ENCODE measurements at regions not wholly inside any gene's neighbourhood (a gene's known extent, or its start where the extent isn't known, plus 50 kb on each side); places are given as distances from the start of the nearest gene placed in this dataset.
"Not testable (repeated sequence)": the region's sequence is repeated elsewhere in the genome, so short reads cannot be mapped to it uniquely, and the experiment has no call there.

DNA sequence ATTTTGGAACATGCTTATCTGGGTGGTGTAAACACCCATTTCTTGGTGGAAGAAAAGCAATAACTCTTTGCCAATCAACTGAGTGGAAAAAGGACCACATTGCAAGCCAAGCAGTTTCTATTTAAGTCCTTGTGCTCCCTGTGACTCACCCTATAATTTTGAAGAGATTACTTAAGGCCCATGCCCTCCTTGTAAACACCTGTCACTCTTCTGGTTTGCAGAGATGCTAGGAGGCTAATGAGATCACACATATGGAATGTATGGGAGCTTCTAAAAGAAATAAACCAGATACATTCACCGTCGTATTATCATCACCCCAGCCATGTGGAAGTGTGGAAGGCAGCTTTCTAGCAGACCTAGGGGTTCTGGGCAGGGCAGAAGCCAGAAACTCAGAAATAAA, 337.1 kb downstream of the GADD45G start:
- Mint-ChIP-seq H3K4me1 (peaks cover 12% of the 10 kb centered on the region), H3K27ac (peak overlapping the region; percentile 0), H3K4me3 (no peak overlapping the region), H3K36me3 (ENCODE audit: low read depth) (no peaks in the 10 kb centered on the region), H3K9me3 (no peaks in the 10 kb centered on the region), H3K27me3 (peaks cover 28% of the 10 kb centered on the region)
- intact Hi-C loops (cut with micrococcal nuclease) = loop anchor here (2.0 kb wide), 1 partner anchor 17 kb away; no protein-coding TSS in a partner anchor
- no peak for DNase-seq

DNA sequence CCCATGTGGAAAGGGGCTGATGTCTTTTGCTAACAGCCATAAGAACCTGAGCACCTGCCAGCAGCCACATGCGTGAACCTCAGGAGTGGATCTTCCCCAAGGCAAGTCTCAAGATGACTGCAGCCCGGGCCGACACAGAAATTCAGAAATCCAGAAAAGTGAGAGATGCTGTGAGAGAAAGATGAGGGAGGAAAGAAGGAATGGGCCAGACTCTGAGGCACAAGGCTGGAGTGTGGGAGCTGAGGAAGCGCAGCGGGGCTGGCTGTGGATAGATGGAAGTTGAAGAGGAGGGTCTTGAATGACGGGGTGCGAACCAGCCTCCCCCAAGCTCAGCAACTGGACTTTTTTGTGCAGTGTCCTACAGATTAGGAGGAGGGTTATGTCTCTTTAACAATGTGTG, 337.8 kb downstream of the GADD45G start:
- Mint-ChIP-seq H3K4me1 (peaks cover 12% of the 10 kb centered on the region), H3K4me3 (no peak overlapping the region), H3K27me3 (peaks cover 24% of the 10 kb centered on the region), H3K36me3 (ENCODE audit: low read depth) (no peaks in the 10 kb centered on the region), H3K27ac (no peak overlapping the region), H3K9me3 (no peaks in the 10 kb centered on the region)
- DNase-seq = no peak
- intact Hi-C loops (cut with micrococcal nuclease) = no loop called here

DNA sequence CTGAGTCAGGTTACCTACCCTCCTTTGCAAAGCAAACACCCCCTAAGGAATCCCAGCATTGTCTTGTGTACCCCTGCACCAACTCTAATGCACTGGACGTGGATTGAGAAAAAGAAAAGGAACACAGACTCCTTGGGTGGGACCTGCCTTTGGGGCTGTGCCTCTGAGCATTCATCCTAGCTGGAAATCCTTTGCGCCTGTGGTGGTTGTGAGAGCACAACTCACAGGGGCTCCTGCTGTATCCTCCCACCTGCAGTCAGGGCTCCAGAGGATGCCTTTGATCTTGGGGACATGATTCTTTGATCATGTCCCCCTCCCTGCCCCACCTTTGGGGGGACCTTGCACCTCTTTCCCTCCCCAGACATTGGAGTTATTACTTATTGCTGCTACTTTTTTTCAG, 338.5 kb downstream of the GADD45G start:
- peaks cover 24% of the 10 kb centered on the region for H3K27me3 Mint-ChIP-seq
- peaks cover 12% of the 10 kb centered on the region for H3K4me1 Mint-ChIP-seq
- intact Hi-C loops (cut with micrococcal nuclease) = no loop called here
- peaks cover 4% of the 10 kb centered on the region for H3K9me3 Mint-ChIP-seq
- H3K4me3 Mint-ChIP-seq = no peak overlapping the region
- H3K27ac Mint-ChIP-seq = no peak overlapping the region
- no peak for DNase-seq
- peaks cover 1% of the 10 kb centered on the region for H3K36me3 Mint-ChIP-seq (ENCODE audit: low read depth)

DNA sequence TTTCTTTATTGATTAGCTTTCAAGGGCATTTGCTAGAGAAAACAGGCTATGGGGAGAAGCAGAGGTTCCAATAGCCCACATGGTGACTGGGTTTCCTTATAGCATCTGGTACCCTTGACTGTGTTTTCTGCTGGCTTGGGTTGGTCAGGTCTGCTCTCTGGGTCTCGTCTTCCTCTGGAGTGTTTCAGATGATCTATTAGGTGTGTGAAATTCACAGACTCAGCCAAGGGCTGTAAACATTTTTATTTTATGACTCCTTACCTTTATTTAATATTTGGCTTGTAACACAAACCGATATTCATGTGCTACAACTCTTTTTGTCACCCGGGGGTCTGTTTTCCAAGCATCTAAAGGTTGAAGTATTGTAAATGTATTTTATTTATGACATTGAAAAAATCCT, 338.9 kb downstream of the GADD45G start:
- H3K4me3 Mint-ChIP-seq = no peak overlapping the region
- H3K27ac Mint-ChIP-seq = no peak overlapping the region
- intact Hi-C loops (cut with micrococcal nuclease) = no loop called here
- peaks cover 23% of the 10 kb centered on the region for H3K27me3 Mint-ChIP-seq
- H3K9me3 Mint-ChIP-seq = peaks cover 4% of the 10 kb centered on the region
- no peak for DNase-seq
- H3K36me3 Mint-ChIP-seq (ENCODE audit: low read depth) = peaks cover 1% of the 10 kb centered on the region
- peaks cover 12% of the 10 kb centered on the region for H3K4me1 Mint-ChIP-seq

DNA sequence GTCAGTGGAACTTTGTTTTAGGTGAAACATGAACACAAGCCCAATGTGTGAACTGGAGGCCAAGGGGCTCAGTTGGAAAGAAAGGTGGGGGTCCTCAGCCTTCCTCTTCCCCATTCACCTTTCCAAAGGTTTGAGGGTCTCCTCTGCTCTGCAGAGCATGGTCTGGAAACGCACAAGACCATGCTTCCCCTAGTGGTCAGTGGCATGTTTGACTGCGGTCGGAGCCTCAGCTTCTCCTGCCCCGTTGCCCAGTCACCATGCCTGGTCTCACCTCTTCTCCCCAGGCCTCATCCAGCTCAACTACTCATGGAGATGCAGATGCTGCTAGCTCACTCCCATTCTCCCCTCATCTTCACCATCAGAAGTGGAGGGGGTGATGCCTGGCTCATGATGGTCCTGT, 340.3 kb downstream of the GADD45G start:
- Mint-ChIP-seq H3K4me3 (no peak overlapping the region), H3K27ac (no peak overlapping the region), H3K27me3 (peaks cover 11% of the 10 kb centered on the region), H3K36me3 (ENCODE audit: low read depth) (peaks cover 1% of the 10 kb centered on the region), H3K9me3 (peaks cover 7% of the 10 kb centered on the region), H3K4me1 (peaks cover 9% of the 10 kb centered on the region)
- no peak for DNase-seq
- intact Hi-C loops (cut with micrococcal nuclease) = no loop called here

DNA sequence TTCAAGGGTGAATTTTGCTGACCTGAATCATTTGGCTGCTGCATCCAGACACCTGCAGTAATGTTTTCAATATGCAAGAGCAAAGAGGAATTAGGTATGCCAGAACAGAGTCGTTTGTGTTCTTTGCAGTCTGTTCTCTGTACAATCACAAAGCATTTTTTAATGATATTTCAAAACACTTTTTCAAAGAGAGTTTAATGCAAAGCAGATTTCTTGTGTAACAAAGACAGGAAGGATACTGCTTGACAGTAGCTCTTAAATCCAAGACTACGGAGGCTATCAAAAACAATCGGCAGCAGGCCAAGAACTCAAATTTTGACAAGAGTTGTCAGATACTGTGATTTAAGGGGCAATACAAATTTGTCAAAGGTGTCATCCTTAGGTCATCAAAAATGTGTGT, 341.9 kb downstream of the GADD45G start:
- DNase-seq = no peak
- intact Hi-C loops (cut with micrococcal nuclease) = no loop called here
- H3K27ac Mint-ChIP-seq = no peak overlapping the region
- H3K4me3 Mint-ChIP-seq = no peak overlapping the region
- H3K36me3 Mint-ChIP-seq (ENCODE audit: low read depth) = peaks cover 1% of the 10 kb centered on the region
- peaks cover 13% of the 10 kb centered on the region for H3K27me3 Mint-ChIP-seq
- peaks cover 7% of the 10 kb centered on the region for H3K9me3 Mint-ChIP-seq
- H3K4me1 Mint-ChIP-seq = peaks cover 9% of the 10 kb centered on the region

DNA sequence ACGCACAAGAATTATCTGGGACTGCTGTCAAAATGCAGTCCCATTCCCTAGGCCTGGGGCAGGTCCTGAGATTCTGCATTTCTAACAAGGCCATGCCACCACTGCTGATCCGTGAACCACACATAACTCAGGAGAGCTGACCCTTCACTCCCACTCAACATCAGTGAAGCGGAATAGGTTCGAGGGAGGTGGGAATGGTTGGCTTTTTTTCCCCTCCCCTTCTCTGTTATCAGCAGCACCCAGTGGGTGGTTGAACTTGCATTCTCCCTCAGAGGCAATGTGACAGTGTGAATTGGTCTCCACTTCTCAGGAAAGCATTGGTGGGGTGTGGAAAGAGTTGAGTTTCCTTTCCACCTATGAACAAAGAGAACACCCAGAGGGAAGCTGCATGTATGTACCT, 344.3 kb downstream of the GADD45G start:
- H3K36me3 Mint-ChIP-seq (ENCODE audit: low read depth) = peaks cover 1% of the 10 kb centered on the region
- H3K27ac Mint-ChIP-seq = no peak overlapping the region
- peaks cover 15% of the 10 kb centered on the region for H3K4me1 Mint-ChIP-seq
- H3K4me3 Mint-ChIP-seq = no peak overlapping the region
- peaks cover 10% of the 10 kb centered on the region for H3K27me3 Mint-ChIP-seq
- intact Hi-C loops (cut with micrococcal nuclease) = no loop called here
- DNase-seq = no peak
- peaks cover 7% of the 10 kb centered on the region for H3K9me3 Mint-ChIP-seq

DNA sequence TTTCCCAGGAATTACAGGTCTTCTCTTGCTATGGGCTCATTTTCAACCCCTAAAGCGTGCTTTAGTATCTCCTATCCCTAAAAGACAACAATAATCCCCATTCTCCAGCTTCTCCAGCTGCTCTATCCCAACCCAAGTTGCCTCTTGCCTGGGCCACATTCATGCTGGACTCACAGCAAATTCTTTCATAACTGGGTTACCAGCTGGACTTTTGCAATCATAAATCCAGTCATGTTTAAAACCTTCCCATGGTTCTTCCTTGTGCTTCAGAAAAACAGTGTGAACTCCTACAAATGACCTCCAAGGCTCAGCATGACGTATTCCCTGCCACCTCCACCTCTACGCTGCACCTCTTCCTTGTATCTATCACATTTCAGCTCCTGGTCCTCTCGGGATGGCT, 346.9 kb downstream of the GADD45G start:
- Mint-ChIP-seq H3K27me3 (peaks cover 2% of the 10 kb centered on the region), H3K4me3 (no peak overlapping the region), H3K4me1 (peaks cover 15% of the 10 kb centered on the region), H3K36me3 (ENCODE audit: low read depth) (peaks cover 1% of the 10 kb centered on the region), H3K27ac (no peak overlapping the region), H3K9me3 (peaks cover 7% of the 10 kb centered on the region)
- intact Hi-C loops (cut with micrococcal nuclease) = no loop called here
- no peak for DNase-seq

DNA sequence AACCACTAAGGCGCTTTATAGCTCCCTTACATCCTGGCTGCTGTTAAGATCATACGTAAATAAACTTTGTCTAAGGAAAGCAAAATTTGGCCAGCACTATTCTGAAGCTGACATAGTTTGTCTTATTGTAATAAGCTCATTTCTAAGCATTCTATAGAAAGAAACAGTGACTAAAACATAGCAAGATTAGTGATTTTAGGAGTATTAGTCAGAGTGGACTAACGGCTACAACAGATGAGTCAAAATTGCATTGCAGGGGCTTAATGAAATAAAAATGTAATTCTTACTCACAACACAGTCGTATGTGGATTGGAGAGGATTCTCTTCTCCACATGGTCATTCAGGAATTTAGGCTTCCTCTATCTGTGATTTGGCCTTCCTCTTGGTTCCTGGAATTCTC, 347.6 kb downstream of the GADD45G start:
- no peak overlapping the region for H3K4me3 Mint-ChIP-seq
- H3K4me1 Mint-ChIP-seq = peaks cover 15% of the 10 kb centered on the region
- peak overlapping the region; percentile 30 for H3K27ac Mint-ChIP-seq

DNA sequence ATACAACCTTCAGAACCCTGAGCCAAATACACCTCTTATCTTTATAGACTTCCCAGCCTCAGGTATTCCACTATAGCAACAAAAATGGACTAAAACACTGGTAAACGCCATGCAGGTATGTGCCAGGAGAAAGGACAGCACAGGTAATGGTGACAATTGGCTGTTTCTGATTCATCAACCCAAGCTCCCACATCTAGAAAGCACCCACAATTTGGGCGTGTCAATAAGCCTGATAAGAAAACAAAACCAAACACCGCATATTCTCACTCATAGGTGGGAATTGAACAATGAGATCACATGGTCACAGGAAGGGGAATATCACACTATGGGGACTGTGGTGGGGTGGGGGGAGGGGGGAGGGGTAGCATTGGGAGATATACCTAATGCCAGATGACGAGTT, 348.5 kb downstream of the GADD45G start:
- H3K9me3 Mint-ChIP-seq; DNase-seq; H3K27me3 Mint-ChIP-seq; H3K36me3 Mint-ChIP-seq (ENCODE audit: low read depth); intact Hi-C loops (cut with micrococcal nuclease); H3K4me3 Mint-ChIP-seq: not testable (repeated sequence)
- peaks cover 15% of the 10 kb centered on the region for H3K4me1 Mint-ChIP-seq
- peak overlapping the region; percentile 17 for H3K27ac Mint-ChIP-seq

More for the DNA sequence above, 347.6 kb downstream of the GADD45G start:
- no peak for DNase-seq
- peaks cover 1% of the 10 kb centered on the region for H3K36me3 Mint-ChIP-seq (ENCODE audit: low read depth)
- intact Hi-C loops (cut with micrococcal nuclease) = no loop called here
- peaks cover 7% of the 10 kb centered on the region for H3K9me3 Mint-ChIP-seq
- peaks cover 2% of the 10 kb centered on the region for H3K27me3 Mint-ChIP-seq

DNA sequence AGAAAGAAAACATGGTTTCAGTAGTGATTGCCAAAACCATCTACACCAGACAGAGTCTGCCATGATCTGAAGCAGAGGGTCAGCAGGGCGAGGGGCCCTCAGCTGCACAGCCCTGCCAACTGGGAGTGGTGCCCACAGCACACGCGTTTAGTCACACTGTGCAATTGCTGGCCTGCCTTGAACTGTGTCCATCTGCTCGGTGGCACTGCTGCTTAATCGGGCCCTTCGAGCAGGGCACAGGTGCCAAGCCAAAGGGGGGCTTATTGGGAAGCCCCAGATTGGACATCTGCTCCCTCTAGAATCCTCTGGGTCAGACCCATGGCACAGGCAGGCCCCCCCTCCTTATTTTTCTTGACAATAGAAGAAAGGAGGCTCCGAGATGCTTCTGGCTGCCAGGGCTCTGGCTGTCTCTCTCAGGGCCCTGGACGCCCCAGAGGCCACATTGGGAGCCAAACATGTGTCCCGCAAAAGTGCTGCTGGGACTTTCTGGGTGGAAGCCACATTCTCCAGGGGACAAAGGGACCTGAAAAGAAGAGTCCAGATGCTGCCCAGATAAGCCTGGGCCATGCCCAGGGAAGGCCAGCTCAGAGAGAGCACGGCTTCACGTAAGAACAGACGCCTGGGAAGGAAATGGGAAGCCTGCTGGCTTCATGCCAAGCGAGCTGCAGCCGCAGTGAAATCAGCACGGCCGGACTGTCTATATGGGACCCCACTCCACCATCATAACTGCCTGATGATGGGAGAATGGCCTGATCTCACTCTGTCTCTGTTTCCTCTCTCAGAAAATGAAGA, 349.2 kb downstream of the GADD45G start:
- Mint-ChIP-seq H3K27ac (no peak overlapping the region), H3K4me3 (no peak overlapping the region), H3K4me1 (peaks cover 15% of the 10 kb centered on the region), H3K36me3 (ENCODE audit: low read depth) (no peaks in the 10 kb centered on the region), H3K27me3 (peaks cover 2% of the 10 kb centered on the region), H3K9me3 (peaks cover 3% of the 10 kb centered on the region)
- no peak for DNase-seq
- intact Hi-C loops (cut with micrococcal nuclease) = no loop called here

DNA sequence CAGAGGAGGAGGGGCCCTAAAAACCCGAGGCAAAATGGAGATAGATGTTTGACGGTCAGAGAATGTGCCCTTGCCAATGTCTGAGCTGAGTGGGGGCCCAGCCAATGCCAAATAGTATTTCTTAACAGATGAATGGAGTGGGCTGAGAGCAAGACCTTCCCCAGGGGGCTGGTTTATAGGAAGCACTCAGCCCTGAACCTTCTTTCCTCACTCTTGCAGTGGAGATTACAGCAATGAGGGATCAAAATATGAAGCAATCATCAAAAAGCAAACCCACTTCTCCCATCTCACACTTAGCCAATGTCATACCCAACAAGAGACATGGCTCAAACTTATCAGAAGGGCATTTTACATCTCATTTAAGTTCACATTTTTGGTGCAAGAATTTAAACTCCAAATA, 350.3 kb downstream of the GADD45G start:
- Mint-ChIP-seq H3K4me3 (no peak overlapping the region), H3K4me1 (peaks cover 15% of the 10 kb centered on the region), H3K27me3 (peaks cover 2% of the 10 kb centered on the region), H3K9me3 (no peaks in the 10 kb centered on the region), H3K27ac (no peak overlapping the region), H3K36me3 (ENCODE audit: low read depth) (no peaks in the 10 kb centered on the region)
- intact Hi-C loops (cut with micrococcal nuclease) = no loop called here
- no peak for DNase-seq

DNA sequence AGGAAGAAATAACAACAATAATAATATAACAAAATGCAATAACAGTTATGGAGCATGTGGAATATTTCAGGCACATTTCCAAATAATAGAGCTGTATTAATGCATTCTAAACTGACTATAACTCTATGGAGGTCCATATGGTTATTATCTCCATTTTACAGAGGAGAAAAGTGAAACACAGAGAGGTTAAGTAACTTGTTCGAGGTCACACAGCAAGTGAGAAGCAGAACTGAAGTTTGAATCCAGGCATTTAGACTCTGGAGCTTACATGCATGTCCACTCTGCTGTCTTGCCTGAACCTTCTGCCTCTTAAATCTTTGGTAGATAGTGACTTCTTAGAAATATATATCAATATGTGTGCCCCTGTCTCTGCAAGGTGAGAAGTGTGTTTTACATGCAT, 350.8 kb downstream of the GADD45G start:
- Mint-ChIP-seq H3K9me3 (no peaks in the 10 kb centered on the region), H3K4me1 (peaks cover 15% of the 10 kb centered on the region), H3K27me3 (peaks cover 2% of the 10 kb centered on the region), H3K4me3 (no peak overlapping the region), H3K36me3 (ENCODE audit: low read depth) (no peaks in the 10 kb centered on the region), H3K27ac (no peak overlapping the region)
- DNase-seq = no peak
- intact Hi-C loops (cut with micrococcal nuclease) = no loop called here

DNA sequence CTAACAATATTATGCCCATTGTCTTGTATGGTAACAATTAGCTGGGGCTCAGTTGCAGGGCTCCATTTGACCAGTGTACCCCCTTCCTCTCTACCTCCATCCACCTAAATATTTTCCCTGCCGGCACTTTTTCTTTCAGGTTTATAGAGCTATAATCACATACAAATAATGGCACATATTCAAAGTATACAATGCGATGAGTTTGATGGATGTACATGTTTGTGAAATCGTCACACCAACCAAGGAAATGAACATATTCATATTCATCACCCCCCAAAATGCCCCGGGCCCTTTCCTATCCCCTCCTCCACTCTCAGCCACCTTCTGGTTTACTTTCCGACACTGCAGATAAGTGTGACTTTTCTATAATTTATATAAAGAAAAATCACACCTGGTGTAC, 351.5 kb downstream of the GADD45G start:
- intact Hi-C loops (cut with micrococcal nuclease) = no loop called here
- H3K4me3 Mint-ChIP-seq = no peak overlapping the region
- H3K27ac Mint-ChIP-seq = no peak overlapping the region
- H3K27me3 Mint-ChIP-seq = peaks cover 1% of the 10 kb centered on the region
- H3K36me3 Mint-ChIP-seq (ENCODE audit: low read depth) = no peaks in the 10 kb centered on the region
- no peaks in the 10 kb centered on the region for H3K9me3 Mint-ChIP-seq
- no peak for DNase-seq
- peaks cover 18% of the 10 kb centered on the region for H3K4me1 Mint-ChIP-seq

DNA sequence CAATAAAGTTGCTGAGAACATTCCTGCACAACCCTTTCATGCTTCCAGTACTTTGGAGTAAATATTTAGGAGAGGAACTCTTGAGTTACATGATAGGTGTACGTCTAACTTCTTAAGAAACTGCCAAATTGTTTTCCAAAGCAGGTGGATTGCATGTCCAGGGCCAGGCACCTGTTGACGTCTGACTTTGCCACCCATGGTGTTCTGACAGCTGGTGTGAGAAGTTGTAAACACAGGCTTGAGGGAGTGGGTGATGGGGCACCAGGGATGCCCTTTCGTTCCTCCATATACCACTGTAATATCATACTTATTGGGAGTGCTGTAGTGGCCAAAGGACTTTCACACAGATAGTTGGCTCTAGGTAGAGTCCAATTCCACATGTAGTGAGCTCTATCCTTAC, 352.1 kb downstream of the GADD45G start:
- DNase-seq = no peak
- Mint-ChIP-seq H3K9me3 (no peaks in the 10 kb centered on the region), H3K4me1 (peaks cover 18% of the 10 kb centered on the region), H3K27ac (no peak overlapping the region), H3K4me3 (no peak overlapping the region), H3K27me3 (no peaks in the 10 kb centered on the region), H3K36me3 (ENCODE audit: low read depth) (no peaks in the 10 kb centered on the region)
- intact Hi-C loops (cut with micrococcal nuclease) = no loop called here
